Astrocyte (in vitro differentiated cells and primary cell): ENCODE measurements at regions not wholly inside any gene's neighbourhood (a gene's known extent, or its start where the extent isn't known, plus 50 kb on each side); places are given as distances from the start of the nearest gene placed in this dataset.

Experiments used
- DNase-seq: peaks from one replicate; pipeline ENCODE4 v3.0.0-alpha.2; 2010; ENCODE audit warnings: low read depth
- FAIRE-seq: peaks from 2 replicates; lab custom pipeline; 2011; peaks lifted over from hg19 to GRCh38; lab: Jason Lieb, UNC
- H2AFZ ChIP-seq: 2 replicates; pipeline ENCODE4 v1.6.0; 2012; ENCODE audit warnings: low read depth, low read length, inconsistent platforms
- H3K27ac ChIP-seq: 2 replicates; pipeline ENCODE4 v1.5.1; 2011; ENCODE audit warnings: low read depth, low read length, inconsistent platforms
- H3K27me3 ChIP-seq: 2 replicates; pipeline ENCODE4 v1.6.0; 2011; ENCODE audit warnings: low read length, inconsistent platforms; ENCODE audit not compliant: insufficient read depth
- H3K36me3 ChIP-seq: 2 replicates; pipeline ENCODE4 v1.5.1; 2011; ENCODE audit warnings: low read length, inconsistent platforms; ENCODE audit not compliant: insufficient read depth
- H3K4me1 ChIP-seq: 2 replicates; pipeline ENCODE4 v1.5.1; 2011; ENCODE audit warnings: low read length, inconsistent platforms; ENCODE audit not compliant: insufficient read depth
- H3K4me2 ChIP-seq: 2 replicates; pipeline ENCODE4 v1.6.0; 2012; ENCODE audit warnings: low read length, inconsistent platforms
- H3K4me3 ChIP-seq: 2 replicates; pipeline ENCODE4 v1.5.1; 2011; ENCODE audit warnings: low read depth, mild to moderate bottlenecking, low read length, inconsistent platforms; ENCODE audit not compliant: insufficient read depth
- H3K79me2 ChIP-seq: 2 replicates; pipeline ENCODE4 v1.6.0; 2012; ENCODE audit warnings: mild to moderate bottlenecking, low read length, inconsistent platforms; ENCODE audit not compliant: insufficient read depth
- H3K9ac ChIP-seq: 2 replicates; pipeline ENCODE4 v1.6.0; 2012; ENCODE audit warnings: mild to moderate bottlenecking, low read length, inconsistent platforms
- H3K9me3 ChIP-seq: 2 replicates; pipeline ENCODE4 v1.5.1; 2012; ENCODE audit warnings: low read depth, mild to moderate bottlenecking, low read length, inconsistent platforms; ENCODE audit not compliant: insufficient read depth
- H4K20me1 ChIP-seq: 2 replicates; pipeline ENCODE4 v1.6.0; 2012; ENCODE audit warnings: low read length, inconsistent platforms; ENCODE audit not compliant: insufficient read depth
- H3K27ac Mint-ChIP-seq: one replicate; pipeline ENCODE4 v1.8.0; 2021; ENCODE audit warnings: mild to moderate bottlenecking, mixed read lengths; ENCODE audit not compliant: unreplicated experiment
- H3K27me3 Mint-ChIP-seq: one replicate; pipeline ENCODE4 v1.8.0; 2021; ENCODE audit warnings: low read depth, mixed read lengths; ENCODE audit not compliant: unreplicated experiment
- H3K36me3 Mint-ChIP-seq: one replicate; pipeline ENCODE4 v1.8.0; 2021; ENCODE audit warnings: low read depth, mixed read lengths; ENCODE audit not compliant: unreplicated experiment
- H3K4me1 Mint-ChIP-seq: one replicate; pipeline ENCODE4 v1.8.0; 2021; ENCODE audit warnings: low read depth, mixed read lengths; ENCODE audit not compliant: unreplicated experiment
- H3K4me3 Mint-ChIP-seq: one replicate; pipeline ENCODE4 v1.8.0; 2021; ENCODE audit warnings: mild to moderate bottlenecking, moderate library complexity, mixed read lengths; ENCODE audit not compliant: unreplicated experiment
- H3K9me3 Mint-ChIP-seq: one replicate; pipeline ENCODE4 v1.8.0; 2021; ENCODE audit warnings: mild to moderate bottlenecking, mixed read lengths; ENCODE audit not compliant: unreplicated experiment
- EZH2 ChIP-seq: IDR thresholded peaks from 2 replicates; pipeline ENCODE4 v1.6.1; 2012; ENCODE audit warnings: mild to moderate bottlenecking, low read length, inconsistent platforms; ENCODE audit not compliant: insufficient read depth
- TF ChIP-seq, protein P1 (sequence below): IDR thresholded peaks from 2 replicates; pipeline ENCODE4 v1.5.1; 2011; ENCODE audit warnings: low read depth, mild to moderate bottlenecking, inconsistent platforms, low read length, moderate library complexity; ENCODE audit not compliant: insufficient read depth

DNA sequence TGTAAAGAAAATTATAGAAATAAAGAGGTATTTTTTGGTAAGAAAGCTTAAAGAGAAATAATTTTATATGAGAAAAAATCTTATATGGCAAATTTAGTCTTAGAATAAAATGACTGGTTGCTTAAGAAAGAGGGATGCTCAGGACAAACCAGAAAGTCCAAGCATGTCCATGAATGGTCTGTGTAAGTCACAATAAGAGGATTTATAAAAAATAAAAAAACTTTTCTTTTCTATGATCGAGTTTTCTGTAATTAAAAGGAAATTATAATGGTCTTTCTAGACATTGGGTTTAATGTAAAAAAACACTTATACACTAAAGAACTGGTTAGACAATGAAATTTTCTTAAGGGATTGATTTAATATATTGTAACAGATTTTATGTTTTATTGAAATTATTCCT is 819.6 kb downstream of the TBC1D22A start:
- H3K4me3 Mint-ChIP-seq, result no peak overlapping the region
- no peak for TF ChIP-seq EZH2
- TF ChIP-seq, protein P1, sequence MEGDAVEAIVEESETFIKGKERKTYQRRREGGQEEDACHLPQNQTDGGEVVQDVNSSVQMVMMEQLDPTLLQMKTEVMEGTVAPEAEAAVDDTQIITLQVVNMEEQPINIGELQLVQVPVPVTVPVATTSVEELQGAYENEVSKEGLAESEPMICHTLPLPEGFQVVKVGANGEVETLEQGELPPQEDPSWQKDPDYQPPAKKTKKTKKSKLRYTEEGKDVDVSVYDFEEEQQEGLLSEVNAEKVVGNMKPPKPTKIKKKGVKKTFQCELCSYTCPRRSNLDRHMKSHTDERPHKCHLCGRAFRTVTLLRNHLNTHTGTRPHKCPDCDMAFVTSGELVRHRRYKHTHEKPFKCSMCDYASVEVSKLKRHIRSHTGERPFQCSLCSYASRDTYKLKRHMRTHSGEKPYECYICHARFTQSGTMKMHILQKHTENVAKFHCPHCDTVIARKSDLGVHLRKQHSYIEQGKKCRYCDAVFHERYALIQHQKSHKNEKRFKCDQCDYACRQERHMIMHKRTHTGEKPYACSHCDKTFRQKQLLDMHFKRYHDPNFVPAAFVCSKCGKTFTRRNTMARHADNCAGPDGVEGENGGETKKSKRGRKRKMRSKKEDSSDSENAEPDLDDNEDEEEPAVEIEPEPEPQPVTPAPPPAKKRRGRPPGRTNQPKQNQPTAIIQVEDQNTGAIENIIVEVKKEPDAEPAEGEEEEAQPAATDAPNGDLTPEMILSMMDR, result no peak
- Histone ChIP-seq H3K4me2 (no peak overlapping the region), H3K4me3 (no peak overlapping the region), H3K27me3 (no peaks in the 10 kb centered on the region), H3K27ac (no peak overlapping the region), H3K79me2 (no peaks in the 10 kb centered on the region), H4K20me1 (no peaks in the 10 kb centered on the region), H3K9ac (no peak overlapping the region), H3K36me3 (no peaks in the 10 kb centered on the region), H2AFZ (no peak overlapping the region), H3K4me1 (no peaks in the 10 kb centered on the region), H3K9me3 (peaks cover 3% of the 10 kb centered on the region)
- peaks cover 4% of the 10 kb centered on the region for H3K9me3 Mint-ChIP-seq
- no peaks in the 10 kb centered on the region for H3K27me3 Mint-ChIP-seq
- DNase-seq (no peak), FAIRE-seq (no peak)
- H3K4me1 Mint-ChIP-seq, result no peaks in the 10 kb centered on the region
- no peak overlapping the region for H3K27ac Mint-ChIP-seq
- H3K36me3 Mint-ChIP-seq, result no peaks in the 10 kb centered on the region

DNA sequence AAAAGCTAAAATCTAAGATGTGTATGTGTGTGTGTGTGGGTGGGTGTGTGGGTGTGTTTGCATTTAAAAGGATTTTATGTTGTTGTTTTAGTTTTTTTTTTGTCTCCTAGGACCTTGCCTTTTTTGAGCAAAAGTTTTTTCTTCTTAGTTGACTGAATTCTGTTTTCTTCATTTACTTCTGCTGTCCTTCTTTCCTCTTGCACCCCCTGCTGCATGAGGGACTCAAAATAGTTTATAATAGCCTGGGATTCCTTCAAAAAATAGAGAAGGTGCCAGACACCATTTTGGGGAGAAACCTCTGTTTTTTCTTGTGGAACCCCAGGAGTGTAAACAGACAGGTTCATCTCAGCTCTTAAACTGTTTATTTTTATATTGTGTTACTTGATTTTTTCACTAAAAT is 817.7 kb downstream of the TBC1D22A start:
- Histone ChIP-seq H4K20me1 (no peaks in the 10 kb centered on the region), H3K4me2 (no peak overlapping the region), H3K4me1 (no peaks in the 10 kb centered on the region), H3K9me3 (no peaks in the 10 kb centered on the region), H3K27me3 (no peaks in the 10 kb centered on the region), H2AFZ (no peak overlapping the region), H3K9ac (no peak overlapping the region), H3K4me3 (no peak overlapping the region), H3K27ac (no peak overlapping the region), H3K36me3 (no peaks in the 10 kb centered on the region), H3K79me2 (no peaks in the 10 kb centered on the region)
- H3K4me3 Mint-ChIP-seq, result no peak overlapping the region
- no peak for TF ChIP-seq EZH2
- TF ChIP-seq, protein P1, result no peak
- no peaks in the 10 kb centered on the region for H3K4me1 Mint-ChIP-seq
- H3K27ac Mint-ChIP-seq, result no peak overlapping the region
- H3K36me3 Mint-ChIP-seq, result no peaks in the 10 kb centered on the region
- no peak for FAIRE-seq
- H3K9me3 Mint-ChIP-seq, result peaks cover 10% of the 10 kb centered on the region
- DNase-seq, result no peak
- H3K27me3 Mint-ChIP-seq, result peaks cover 3% of the 10 kb centered on the region

DNA sequence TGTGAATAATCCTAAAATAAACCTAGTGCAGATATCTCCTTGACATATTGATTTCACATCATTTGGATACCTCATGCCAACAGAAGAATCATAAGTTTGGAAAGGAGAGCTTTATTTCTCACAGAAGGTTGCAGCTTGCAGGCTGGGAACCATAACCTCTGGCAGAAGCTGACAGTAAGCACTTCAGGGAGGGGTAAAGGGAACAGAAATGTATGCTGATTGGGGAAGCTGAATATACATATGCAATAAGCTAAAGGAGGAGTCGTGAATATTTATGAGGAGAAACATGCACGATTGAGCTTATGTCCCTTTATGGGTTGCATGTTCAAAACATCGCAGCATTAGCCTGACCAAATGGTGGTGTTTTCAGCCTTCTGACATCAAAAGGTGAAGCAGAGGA is 814.5 kb downstream of the TBC1D22A start:
- Mint-ChIP-seq H3K36me3 (no peaks in the 10 kb centered on the region), H3K27ac (no peak overlapping the region), H3K4me1 (no peaks in the 10 kb centered on the region), H3K4me3 (no peak overlapping the region), H3K9me3 (peaks cover 15% of the 10 kb centered on the region), H3K27me3 (peaks cover 3% of the 10 kb centered on the region)
- H3K9ac ChIP-seq, result no peak overlapping the region
- no peaks in the 10 kb centered on the region for H4K20me1 ChIP-seq
- no peak overlapping the region for H2AFZ ChIP-seq
- H3K4me1 ChIP-seq, result no peaks in the 10 kb centered on the region
- H3K4me2 ChIP-seq, result no peak overlapping the region
- H3K36me3 ChIP-seq, result no peaks in the 10 kb centered on the region
- H3K27ac ChIP-seq, result no peak overlapping the region
- no peak for DNase-seq
- FAIRE-seq, result no peak
- no peaks in the 10 kb centered on the region for H3K79me2 ChIP-seq
- TF ChIP-seq EZH2, result no peak
- TF ChIP-seq, protein P1, result no peak
- peaks cover 8% of the 10 kb centered on the region for H3K9me3 ChIP-seq
- H3K4me3 ChIP-seq, result no peak overlapping the region
- H3K27me3 ChIP-seq, result no peaks in the 10 kb centered on the region
